ENCODE measurements at regions not wholly inside any gene's neighbourhood (a gene's known extent, or its start where the extent isn't known, plus 50 kb on each side); places are given as distances from the start of the nearest gene placed in this dataset.

DNA sequence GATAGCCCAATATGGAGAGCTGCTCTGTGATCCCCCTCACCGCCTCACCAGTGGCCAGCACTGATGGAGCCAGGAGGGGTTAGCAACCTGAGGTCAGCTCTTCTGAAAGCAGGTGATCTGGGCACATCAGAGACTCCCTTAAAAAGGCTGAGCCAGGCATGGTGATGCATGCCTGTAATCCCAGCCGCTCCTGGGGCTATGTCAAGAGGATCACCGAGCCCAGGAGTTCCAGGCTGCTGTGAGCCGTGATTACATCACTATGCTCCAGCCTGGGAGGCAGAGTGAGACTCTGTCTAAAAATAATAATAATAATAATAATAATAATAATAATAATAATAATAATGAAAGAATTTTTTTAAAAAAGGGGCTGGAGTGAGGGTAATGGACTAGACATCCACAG is 66.6 kb upstream of the HRH2 start (continued):
- TF ChIP-seq ZNF274 (IDR thresholded peaks at IDR 0.05; ENCODE audit: insufficient read depth, insufficient read length): no peak
- no peak for TF ChIP-seq ZNF24 (IDR thresholded peaks at IDR 0.05)
- TF ChIP-seq RB1 (IDR thresholded peaks at IDR 0.05; ENCODE audit: borderline replicate concordance): no peak
- no peak for TF ChIP-seq HDGF (IDR thresholded peaks at IDR 0.05)
- TF ChIP-seq, protein P1, sequence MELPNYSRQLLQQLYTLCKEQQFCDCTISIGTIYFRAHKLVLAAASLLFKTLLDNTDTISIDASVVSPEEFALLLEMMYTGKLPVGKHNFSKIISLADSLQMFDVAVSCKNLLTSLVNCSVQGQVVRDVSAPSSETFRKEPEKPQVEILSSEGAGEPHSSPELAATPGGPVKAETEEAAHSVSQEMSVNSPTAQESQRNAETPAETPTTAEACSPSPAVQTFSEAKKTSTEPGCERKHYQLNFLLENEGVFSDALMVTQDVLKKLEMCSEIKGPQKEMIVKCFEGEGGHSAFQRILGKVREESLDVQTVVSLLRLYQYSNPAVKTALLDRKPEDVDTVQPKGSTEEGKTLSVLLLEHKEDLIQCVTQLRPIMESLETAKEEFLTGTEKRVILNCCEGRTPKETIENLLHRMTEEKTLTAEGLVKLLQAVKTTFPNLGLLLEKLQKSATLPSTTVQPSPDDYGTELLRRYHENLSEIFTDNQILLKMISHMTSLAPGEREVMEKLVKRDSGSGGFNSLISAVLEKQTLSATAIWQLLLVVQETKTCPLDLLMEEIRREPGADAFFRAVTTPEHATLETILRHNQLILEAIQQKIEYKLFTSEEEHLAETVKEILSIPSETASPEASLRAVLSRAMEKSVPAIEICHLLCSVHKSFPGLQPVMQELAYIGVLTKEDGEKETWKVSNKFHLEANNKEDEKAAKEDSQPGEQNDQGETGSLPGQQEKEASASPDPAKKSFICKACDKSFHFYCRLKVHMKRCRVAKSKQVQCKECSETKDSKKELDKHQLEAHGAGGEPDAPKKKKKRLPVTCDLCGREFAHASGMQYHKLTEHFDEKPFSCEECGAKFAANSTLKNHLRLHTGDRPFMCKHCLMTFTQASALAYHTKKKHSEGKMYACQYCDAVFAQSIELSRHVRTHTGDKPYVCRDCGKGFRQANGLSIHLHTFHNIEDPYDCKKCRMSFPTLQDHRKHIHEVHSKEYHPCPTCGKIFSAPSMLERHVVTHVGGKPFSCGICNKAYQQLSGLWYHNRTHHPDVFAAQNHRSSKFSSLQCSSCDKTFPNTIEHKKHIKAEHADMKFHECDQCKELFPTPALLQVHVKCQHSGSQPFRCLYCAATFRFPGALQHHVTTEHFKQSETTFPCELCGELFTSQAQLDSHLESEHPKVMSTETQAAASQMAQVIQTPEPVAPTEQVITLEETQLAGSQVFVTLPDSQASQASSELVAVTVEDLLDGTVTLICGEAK (IDR thresholded peaks at IDR 0.05; ENCODE audit: borderline replicate concordance): no peak
- TF ChIP-seq JUNB (IDR thresholded peaks at IDR 0.05): no peak

DNA sequence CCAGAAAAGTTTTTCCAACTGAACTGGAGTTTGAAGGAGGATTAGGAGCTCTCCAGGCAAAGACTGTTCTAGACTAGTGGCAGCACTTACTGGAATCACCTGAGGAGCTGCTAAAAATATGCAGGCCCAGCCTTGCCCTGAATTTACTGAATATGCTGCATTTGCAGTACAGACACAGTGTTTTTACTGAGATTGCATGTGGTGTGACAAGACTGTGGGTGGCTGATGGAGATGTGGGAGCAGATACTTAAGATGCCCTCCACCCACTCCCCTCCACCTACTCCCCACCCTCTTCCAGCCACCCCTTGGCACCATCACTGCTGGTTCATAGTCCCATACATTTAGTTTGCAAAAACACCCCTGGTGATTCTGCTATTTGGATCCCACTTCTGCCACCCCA is 64.1 kb upstream of the HRH2 start:
- POLR2A ChIA-PET: no interaction called here
- FAIRE-seq: no peak
- SMC1A ChIA-PET (ENCODE audit: uncharacterized antibody, unreplicated experiment): no interaction called here
- H3K27ac ChIP-seq (ENCODE audit: control insufficient read depth, insufficient read depth): no peak overlapping the region
- TF ChIP-seq TBL1XR1 (IDR thresholded peaks at IDR 0.05; ENCODE audit: low read depth, low read length) (no peak), ZSCAN29 (IDR thresholded peaks at IDR 0.05) (no peak), CHD1 (IDR thresholded peaks at IDR 0.05; ENCODE audit: low read depth, low read length) (no peak), LARP7 (IDR thresholded peaks at IDR 0.05) (no peak), ZNF207 (IDR thresholded peaks at IDR 0.05; ENCODE audit: borderline replicate concordance) (no peak)
- in situ Hi-C loops (cut with MboI): no loop called here
- no peaks in the 10 kb centered on the region for H3K36me3 ChIP-seq (ENCODE audit: control insufficient read depth in 2 of 2, insufficient read depth in 2 of 2, low read length in 1 of 2)
- no peak overlapping the region for H3K4me2 ChIP-seq (ENCODE audit: control insufficient read depth, insufficient read depth)
- no peaks in the 10 kb centered on the region for H3K9me3 ChIP-seq (replicated peaks; ENCODE audit: control insufficient read depth, insufficient read depth, low read length)
- CTCF ChIA-PET: no interaction called here
- H4K20me1 ChIP-seq (ENCODE audit: control insufficient read depth, insufficient read depth): no peaks in the 10 kb centered on the region
- no TSS peak for BruUV-seq (replicated peaks)
- no peaks in the 10 kb centered on the region; a peak in 1 of 4 replicates for H3K27me3 ChIP-seq (replicated peaks in 1 of 2; ENCODE audit: control insufficient read depth in 2 of 2, insufficient read depth in 2 of 2, low read length in 1 of 2)
- H3K4me3 ChIP-seq: no peak overlapping the region
- ATAC-seq: no peak
- RAD21 ChIA-PET (ENCODE audit: unreplicated experiment): no interaction called here
- intact Hi-C loops (cut with micrococcal nuclease; ENCODE audit: unreplicated experiment): no loop called here
- H3K4me1 ChIP-seq (ENCODE audit: control insufficient read depth, insufficient read depth, low read length): no peaks in the 10 kb centered on the region
- no peak overlapping the region for H3K9ac ChIP-seq (ENCODE audit: control insufficient read depth, insufficient read depth, low read length)
- no peaks in the 10 kb centered on the region for H3K79me2 ChIP-seq (ENCODE audit: control insufficient read depth, insufficient read depth, low read length)
- no peak overlapping the region for H2AFZ ChIP-seq (ENCODE audit: control insufficient read depth, low read depth, low read length)
- no peak for DNase-seq (ENCODE audit: low read depth, low spot score)
